GM18511 (cell line): ENCODE measurements at regions not wholly inside any gene's neighbourhood (a gene's known extent, or its start where the extent isn't known, plus 50 kb on each side); places are given as distances from the start of the nearest gene placed in this dataset.

Experiments used
- ATAC-seq: cut with Tn5 transposase; IDR thresholded peaks from one replicate; pipeline ENCODE4 v1.9.1; 2021; ENCODE audit warnings: mild to moderate bottlenecking, moderate library complexity; ENCODE audit not compliant: unreplicated experiment

GRCh38 chr1:67991546-67991945 lies 58.9 kb downstream of the DIRAS3 start:
- no peak for ATAC-seq

GRCh38 chr1:67988066-67988465 lies 62.4 kb downstream of the DIRAS3 start:
- ATAC-seq = no peak

GRCh38 chr1:67987046-67987799 lies 63.2 kb downstream of the DIRAS3 start:
- no peak for ATAC-seq

GRCh38 chr1:67983867-67984266 lies 66.6 kb downstream of the DIRAS3 start:
- ATAC-seq = no peak

GRCh38 chr1:67980028-67980427 lies 70.4 kb downstream of the DIRAS3 start:
- ATAC-seq = no peak

GRCh38 chr1:67979532-67979931 lies 70.9 kb downstream of the DIRAS3 start:
- ATAC-seq = no peak

- no peak for ATAC-seq
These were observed 71.4 kb downstream of the DIRAS3 start for GRCh38 chr1:67978890-67979516.

GRCh38 chr1:67977756-67978155 lies 72.7 kb downstream of the DIRAS3 start:
- ATAC-seq = no peak

GRCh38 chr1:67973051-67973450 lies 77.4 kb downstream of the DIRAS3 start:
- no peak for ATAC-seq

GRCh38 chr1:67970088-67970487 lies 80.3 kb downstream of the DIRAS3 start:
- no peak for ATAC-seq

- ATAC-seq = no peak
These were observed 81.0 kb downstream of the DIRAS3 start for GRCh38 chr1:67969446-67969845.

- no peak for ATAC-seq
These were observed 83.8 kb downstream of the DIRAS3 start for GRCh38 chr1:67966666-67967009.

GRCh38 chr1:67965995-67966665 lies 84.3 kb downstream of the DIRAS3 start:
- no peak for ATAC-seq

- ATAC-seq = no peak
These were observed 87.2 kb downstream of the DIRAS3 start for GRCh38 chr1:67963263-67963662.

GRCh38 chr1:67960766-67961165 lies 89.7 kb downstream of the DIRAS3 start:
- ATAC-seq = no peak

GRCh38 chr1:67958472-67958871 lies 92.0 kb downstream of the DIRAS3 start:
- no peak for ATAC-seq

GRCh38 chr1:67957066-67957465 lies 93.4 kb downstream of the DIRAS3 start:
- ATAC-seq = no peak

GRCh38 chr1:67956116-67956515 lies 94.3 kb downstream of the DIRAS3 start:
- ATAC-seq = no peak

- no peak for ATAC-seq
These were observed 94.8 kb downstream of the DIRAS3 start for GRCh38 chr1:67955591-67955990.

GRCh38 chr1:67953301-67953700 lies 97.1 kb downstream of the DIRAS3 start:
- no peak for ATAC-seq

- no peak for ATAC-seq
These were observed 98.4 kb downstream of the DIRAS3 start for GRCh38 chr1:67952071-67952470.

- no peak for ATAC-seq
These were observed 99.4 kb downstream of the DIRAS3 start for GRCh38 chr1:67951014-67951413.
